ENCODE measurements at regions not wholly inside any gene's neighbourhood (a gene's known extent, or its start where the extent isn't known, plus 50 kb on each side); places are given as distances from the start of the nearest gene placed in this dataset.

DNA sequence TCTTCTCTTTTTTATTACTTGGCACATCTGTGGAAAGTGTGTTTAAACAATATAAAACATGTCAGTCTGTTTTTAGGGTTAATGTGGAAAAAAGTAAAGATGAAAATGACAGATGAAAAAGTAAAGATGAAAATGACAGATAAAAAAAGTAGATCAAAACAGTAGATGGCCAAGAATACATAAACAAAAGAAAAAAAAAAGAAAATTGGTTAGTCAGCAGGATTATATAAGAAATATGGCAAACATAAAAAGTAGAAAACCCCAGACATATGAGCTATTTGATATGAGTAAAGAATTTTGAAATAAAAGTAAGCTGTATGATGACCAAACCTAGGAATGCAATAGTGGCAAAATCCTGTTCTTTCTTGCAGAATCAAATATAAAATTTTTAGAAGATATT is 365.7 kb upstream of the AKR1E2 start:
- Histone ChIP-seq H3K4me1 (ENCODE audit: control insufficient read depth, insufficient read depth, low read length) (no peaks in the 10 kb centered on the region), H3K27me3 (ENCODE audit: control insufficient read depth, insufficient read depth, low read length) (no peaks in the 10 kb centered on the region), H3K4me3 (ENCODE audit: low read length) (no peak overlapping the region), H3K36me3 (ENCODE audit: control insufficient read depth, insufficient read depth, low read length) (no peaks in the 10 kb centered on the region), H3K27ac (ENCODE audit: low read length) (no peak overlapping the region), H3K9me3 (ENCODE audit: control insufficient read depth, insufficient read depth, low read length) (no peaks in the 10 kb centered on the region)
- no peaks in the 10 kb centered on the region for H3K4me1 Mint-ChIP-seq
- no peak for DNase-seq
- no peak for ATAC-seq
- no peak overlapping the region for H3K27ac Mint-ChIP-seq
- peaks cover 16 to 23% of the 10 kb centered on the region in 2 donors for H3K27me3 Mint-ChIP-seq (ENCODE audit: low read depth in 2 of 2)
- no peaks in the 10 kb centered on the region for H3K9me3 Mint-ChIP-seq
- TF ChIP-seq, protein P1, sequence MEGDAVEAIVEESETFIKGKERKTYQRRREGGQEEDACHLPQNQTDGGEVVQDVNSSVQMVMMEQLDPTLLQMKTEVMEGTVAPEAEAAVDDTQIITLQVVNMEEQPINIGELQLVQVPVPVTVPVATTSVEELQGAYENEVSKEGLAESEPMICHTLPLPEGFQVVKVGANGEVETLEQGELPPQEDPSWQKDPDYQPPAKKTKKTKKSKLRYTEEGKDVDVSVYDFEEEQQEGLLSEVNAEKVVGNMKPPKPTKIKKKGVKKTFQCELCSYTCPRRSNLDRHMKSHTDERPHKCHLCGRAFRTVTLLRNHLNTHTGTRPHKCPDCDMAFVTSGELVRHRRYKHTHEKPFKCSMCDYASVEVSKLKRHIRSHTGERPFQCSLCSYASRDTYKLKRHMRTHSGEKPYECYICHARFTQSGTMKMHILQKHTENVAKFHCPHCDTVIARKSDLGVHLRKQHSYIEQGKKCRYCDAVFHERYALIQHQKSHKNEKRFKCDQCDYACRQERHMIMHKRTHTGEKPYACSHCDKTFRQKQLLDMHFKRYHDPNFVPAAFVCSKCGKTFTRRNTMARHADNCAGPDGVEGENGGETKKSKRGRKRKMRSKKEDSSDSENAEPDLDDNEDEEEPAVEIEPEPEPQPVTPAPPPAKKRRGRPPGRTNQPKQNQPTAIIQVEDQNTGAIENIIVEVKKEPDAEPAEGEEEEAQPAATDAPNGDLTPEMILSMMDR (IDR thresholded peaks at IDR 0.05), result no peak
- H3K36me3 Mint-ChIP-seq, result no peaks in the 10 kb centered on the region
- intact Hi-C loops (cut with micrococcal nuclease), result no loop called here
- no peak overlapping the region for H3K4me3 Mint-ChIP-seq

DNA sequence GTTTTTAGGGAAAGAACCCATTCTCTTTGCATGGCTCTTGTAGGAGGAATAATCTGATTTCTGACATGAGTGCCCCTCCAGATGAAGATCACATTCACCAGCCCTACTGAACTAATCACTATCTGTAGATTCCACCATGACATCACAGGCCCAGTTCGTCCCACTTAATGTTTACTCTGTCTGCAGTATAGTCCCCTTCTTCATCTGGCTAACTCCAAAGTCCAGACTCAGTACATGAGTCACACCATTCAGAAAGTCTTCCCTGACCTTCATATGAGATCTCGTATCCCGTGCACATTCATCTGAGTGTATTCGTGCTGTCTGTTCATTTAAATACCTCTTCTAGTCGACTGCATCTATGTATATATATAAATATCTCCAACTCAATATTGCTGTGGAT is 366.5 kb upstream of the AKR1E2 start:
- Histone ChIP-seq H3K4me3 (ENCODE audit: low read length) (no peak overlapping the region), H3K27ac (ENCODE audit: low read length) (no peak overlapping the region), H3K27me3 (ENCODE audit: control insufficient read depth, insufficient read depth, low read length) (no peaks in the 10 kb centered on the region), H3K36me3 (ENCODE audit: control insufficient read depth, insufficient read depth, low read length) (no peaks in the 10 kb centered on the region), H3K4me1 (ENCODE audit: control insufficient read depth, insufficient read depth, low read length) (no peaks in the 10 kb centered on the region), H3K9me3 (ENCODE audit: control insufficient read depth, insufficient read depth, low read length) (no peaks in the 10 kb centered on the region)
- DNase-seq (no peak), ATAC-seq (no peak)
- 98% methylated on average over 2 of the region's 5 CpGs for WGBS (ENCODE audit: insufficient coverage)
- TF ChIP-seq, protein P1 (IDR thresholded peaks at IDR 0.05), result no peak
- intact Hi-C loops (cut with micrococcal nuclease), result no loop called here
- peaks cover 13 to 16% of the 10 kb centered on the region in 2 donors for H3K27me3 Mint-ChIP-seq (ENCODE audit: low read depth in 2 of 2)
- no peaks in the 10 kb centered on the region for H3K4me1 Mint-ChIP-seq
- no peak overlapping the region for H3K4me3 Mint-ChIP-seq
- no peaks in the 10 kb centered on the region for H3K36me3 Mint-ChIP-seq
- no peaks in the 10 kb centered on the region for H3K9me3 Mint-ChIP-seq
- no peak overlapping the region for H3K27ac Mint-ChIP-seq

DNA sequence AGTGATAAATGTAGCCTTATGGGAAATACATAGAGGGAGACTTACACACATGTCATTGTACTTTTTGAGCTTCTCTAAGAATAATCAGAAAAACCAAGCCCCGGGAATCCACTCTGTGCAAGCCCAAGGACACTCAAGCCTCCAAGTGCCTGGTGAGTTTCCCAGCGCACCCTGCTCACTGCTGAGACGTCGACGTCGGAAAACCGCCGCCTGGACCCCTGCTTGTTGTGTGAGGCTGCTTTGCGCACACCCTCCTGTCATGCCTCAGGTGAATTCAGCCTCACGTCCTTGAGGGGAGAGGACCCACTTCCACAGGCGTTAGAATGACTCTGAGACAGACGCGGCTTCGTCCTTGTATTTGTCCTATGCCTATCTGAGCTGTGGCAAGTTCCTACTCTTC is 368.4 kb upstream of the AKR1E2 start:
- DNase-seq, result no peak
- intact Hi-C loops (cut with micrococcal nuclease), result no loop called here
- Histone ChIP-seq H3K27ac (ENCODE audit: low read length) (no peak overlapping the region), H3K4me1 (ENCODE audit: control insufficient read depth, insufficient read depth, low read length) (no peaks in the 10 kb centered on the region), H3K4me3 (ENCODE audit: low read length) (no peak overlapping the region), H3K9me3 (ENCODE audit: control insufficient read depth, insufficient read depth, low read length) (no peaks in the 10 kb centered on the region), H3K36me3 (ENCODE audit: control insufficient read depth, insufficient read depth, low read length) (no peaks in the 10 kb centered on the region), H3K27me3 (ENCODE audit: control insufficient read depth, insufficient read depth, low read length) (no peaks in the 10 kb centered on the region)
- H3K4me1 Mint-ChIP-seq, result no peaks in the 10 kb centered on the region
- no peaks in the 10 kb centered on the region for H3K36me3 Mint-ChIP-seq
- no peak overlapping the region for H3K4me3 Mint-ChIP-seq
- TF ChIP-seq, protein P1 (IDR thresholded peaks at IDR 0.05), result no peak
- H3K27ac Mint-ChIP-seq, result no peak overlapping the region
- peaks cover 17% of the 10 kb centered on the region in 2 donors for H3K27me3 Mint-ChIP-seq (ENCODE audit: low read depth in 2 of 2)
- no peaks in the 10 kb centered on the region for H3K9me3 Mint-ChIP-seq
- no peak for ATAC-seq
- 94% methylated on average over 14 of the region's 14 CpGs for WGBS (ENCODE audit: insufficient coverage)

DNA sequence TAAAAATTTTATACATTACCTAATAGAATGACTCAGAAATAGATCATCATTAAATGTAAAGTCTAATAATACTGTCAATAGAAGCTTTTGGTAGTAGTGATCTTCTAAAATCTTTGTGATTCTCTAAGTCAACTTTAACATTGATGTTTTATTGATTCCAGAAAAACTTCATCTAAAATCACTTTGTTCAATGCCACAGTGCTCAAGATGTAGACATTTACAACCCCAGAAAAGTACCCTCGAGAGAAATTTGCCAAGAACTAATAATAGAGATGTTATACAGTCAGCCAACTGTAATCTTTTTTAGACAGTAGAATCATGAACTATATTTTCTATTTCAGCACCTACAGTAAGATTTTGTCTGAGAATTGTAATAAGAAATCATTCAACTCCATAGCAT is 369.2 kb upstream of the AKR1E2 start:
- Histone ChIP-seq H3K27me3 (ENCODE audit: control insufficient read depth, insufficient read depth, low read length) (no peaks in the 10 kb centered on the region), H3K9me3 (ENCODE audit: control insufficient read depth, insufficient read depth, low read length) (no peaks in the 10 kb centered on the region), H3K27ac (ENCODE audit: low read length) (no peak overlapping the region), H3K4me3 (ENCODE audit: low read length) (no peak overlapping the region), H3K4me1 (ENCODE audit: control insufficient read depth, insufficient read depth, low read length) (no peaks in the 10 kb centered on the region), H3K36me3 (ENCODE audit: control insufficient read depth, insufficient read depth, low read length) (no peaks in the 10 kb centered on the region)
- Mint-ChIP-seq H3K27me3 (ENCODE audit: low read depth in 2 of 2) (peaks cover 11 to 22% of the 10 kb centered on the region in 2 donors), H3K9me3 (no peaks in the 10 kb centered on the region), H3K4me3 (no peak overlapping the region), H3K27ac (no peak overlapping the region), H3K36me3 (no peaks in the 10 kb centered on the region), H3K4me1 (no peaks in the 10 kb centered on the region)
- 80% methylated on average over 1 of the region's 1 CpG for whole genome bisulfite sequencing (ENCODE audit: insufficient coverage)
- TF ChIP-seq, protein P1 (IDR thresholded peaks at IDR 0.05), result no peak
- ATAC-seq (no peak), DNase-seq (no peak)
- intact Hi-C loops (cut with micrococcal nuclease), result no loop called here

Measured in natural killer cell (primary cell).